ENCODE measurements at regions not wholly inside any gene's neighbourhood (a gene's known extent, or its start where the extent isn't known, plus 50 kb on each side); places are given as distances from the start of the nearest gene placed in this dataset.

DNA sequence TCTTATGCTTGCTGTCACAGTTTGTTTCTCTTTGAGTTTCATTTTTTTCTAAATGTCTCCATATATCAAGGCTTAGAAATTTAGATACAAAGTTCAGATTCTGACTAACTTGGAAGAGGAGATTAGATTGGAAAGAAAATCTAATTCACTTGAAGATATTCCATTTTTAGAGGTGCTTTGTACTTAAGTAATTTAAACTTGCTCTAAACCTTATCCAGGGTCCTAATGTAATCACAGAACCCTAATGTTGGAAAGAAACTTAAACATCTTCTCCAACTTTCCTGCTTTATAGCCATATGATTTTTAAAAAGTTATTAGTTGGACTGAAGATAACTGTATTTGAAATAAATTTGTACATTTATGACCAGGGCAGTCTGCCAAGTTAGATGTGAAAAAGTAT, 81.1 kb upstream of the ARHGEF3 start:
- TF ChIP-seq POLR2AphosphoS5 (IDR thresholded peaks at IDR 0.05; ENCODE audit: low read depth, low read length): no peak
- no peak for TF ChIP-seq POLR2A (IDR thresholded peaks at IDR 0.05; ENCODE audit: low read depth, low read length)
- TF ChIP-seq TAF1 (IDR thresholded peaks at IDR 0.05; ENCODE audit: borderline replicate concordance, low read depth, low read length): no peak
